Heart right ventricle (tissue), 16 donors: ENCODE measurements at regions not wholly inside any gene's neighbourhood (a gene's known extent, or its start where the extent isn't known, plus 50 kb on each side); places are given as distances from the start of the nearest gene placed in this dataset.

Source experiments
- ATAC-seq, 8 donors: fragments of 200-7000 bp; cut with Tn5 transposase; one replicate each; pipeline ENCODE4 v1.9.1; 2020; ENCODE audit warnings: mild to moderate bottlenecking in 8 of 8, moderate library complexity in 8 of 8, moderate number of reproducible peaks in 1 of 8
- DNase-seq, 2 donors: peaks; one replicate each; pipeline ENCODE4 v3.0.0-alpha.2; 2020
- H3K27ac ChIP-seq, 10 donors: fragments of 200-600 bp; sonication (generic) in 2 of 10; one replicate each; pipeline versions ENCODE4 v1.5.0 to v1.8.0; 2020 to 2022; ENCODE audit warnings: mild to moderate bottlenecking in 3 of 10
- H3K27me3 ChIP-seq, 7 donors: fragments of 200-600 bp; one replicate each; pipeline ENCODE4 v1.8.0; 2021 to 2022; ENCODE audit warnings: mild to moderate bottlenecking in 2 of 7
- H3K36me3 ChIP-seq, 9 donors: fragments of 200-600 bp; sonication (generic) in 1 of 9; one replicate each; pipeline versions ENCODE4 v1.5.0 to v1.8.0; 2020 to 2022; ENCODE audit warnings: mild to moderate bottlenecking in 2 of 9
- H3K4me1 ChIP-seq, 9 donors: fragments of 200-600 bp; sonication (generic) in 1 of 9; one replicate each; pipeline versions ENCODE4 v1.5.0 to v1.8.0; 2020 to 2022; ENCODE audit warnings: mild to moderate bottlenecking in 4 of 9
- H3K4me3 ChIP-seq, 10 donors: fragments of 200-600 bp; sonication (generic) in 2 of 10; one replicate each; pipeline versions ENCODE4 v1.5.0 to v1.8.0; 2020 to 2022; ENCODE audit warnings: mild to moderate bottlenecking in 7 of 10, moderate library complexity in 2 of 10
- H3K9me3 ChIP-seq, 11 donors: fragments of 200-600 bp in 10 of 11; sonication (generic) in 2 of 11; one replicate each; pipeline versions ENCODE4 v1.5.0 to v1.8.0; 2013 to 2022; ENCODE audit warnings: mild to moderate bottlenecking in 2 of 11, control low read depth in 1 of 11, moderate library complexity in 1 of 11
- CTCF ChIP-seq, 9 donors: fragments of 200-600 bp; sonication (generic) in 2 of 9; IDR thresholded peaks; one replicate each; pipeline versions ENCODE4 v1.5.0 to v1.8.0; 2021 to 2022; ENCODE audit warnings: antibody characterized with exemption in 9 of 9, mild to moderate bottlenecking in 5 of 9, moderate library complexity in 1 of 9
- WGBS, 2 donors: extraction: QIAGEN DNeasy Blood & Tissue Kit; methylation state at CpG; one replicate each; pipeline ENCODE4 v1.1.7; 2013; ENCODE audit warnings: inconsistent platforms in 1 of 2; 5-methylcytosine and 5-hydroxymethylcytosine counted together
- intact Hi-C, 10 donors: fragments of 100-400 bp; cut with DNase I; formaldehyde crosslinking; loops; one replicate each; pipeline versions ENCODE4 v1.11.1 to v1.14.2; 2022
- donor health status: Arrhythmogenic right ventricular cardiomyopathy.
- donor health status: ischemic (EF 13 %, LVEDD 7.1; RV severe dilation, severe dysfunction).
- donor health status: healthy with polysubstance abuse.
- donor health status: DM: no; HTN: yes; CAD: no.
- donor health status: DM: no; HTN: no; CAD: no.
- donor health status: ischemic (EF 25% LVEDD 6.9; RV normal size, moderate dysfunction).
- donor health status: ischemic (EF 25% LVEDD 5.7; RV mildly dilated, moderate dysfunction).
- donor health status: healthy.
- donor health status: DM: yes; HTN: yes; CAD: no.
- donor health status: Ischemic cardiomyopathy.
- donor health status: ischemic (EF 35%, LVEDD 5.7; RV mildly dilated, moderate dysfunction).
- donor health status: nonischemic (EF 11% LVEDD 7.7; RV severe dilation, severe dysfunction).
- donor health status: DM: yes; HTN: yes; CAD: no.
- donor health status: PGD.
- donor health status: ischemic (EF 29% LVEDD 5.4; RV normal size, mild dysfunction).
- donor health status: nonischemic (EF 23%, LVEDD 6.1; RV moderate dilation, normal function).

- H3K27me3 ChIP-seq, result peaks cover 0 to 7% (median 0%) of the 10 kb centered on the region in 7 donors
- WGBS, 2 donors, result 52 to 57% methylated on average over 6 of the region's 6 CpGs
- no peak overlapping the region for H3K27ac ChIP-seq
- no peak overlapping the region for H3K4me3 ChIP-seq
- no peaks in the 10 kb centered on the region for H3K9me3 ChIP-seq
- no peaks in the 10 kb centered on the region for H3K4me1 ChIP-seq
- no peak for ATAC-seq
- no peak for TF ChIP-seq CTCF (IDR thresholded peaks at IDR 0.05)
- no peaks in the 10 kb centered on the region for H3K36me3 ChIP-seq
- DNase-seq, result no peak
- intact Hi-C loops, result no loop called here
Observed at GRCh38 chr2:121132762-121133107, 152.3 kb downstream of the TFCP2L1 start.

- H3K27me3 ChIP-seq, result peaks cover 0 to 9% (median 0%) of the 10 kb centered on the region in 7 donors
- no peak overlapping the region for H3K4me3 ChIP-seq
- no peaks in the 10 kb centered on the region for H3K9me3 ChIP-seq
- DNase-seq (no peak), ATAC-seq (no peak)
- H3K4me1 ChIP-seq, result no peaks in the 10 kb centered on the region
- intact Hi-C loops, result no loop called here
- 88 to 89% methylated on average over 13 of the region's 13 CpGs for WGBS, 2 donors
- no peaks in the 10 kb centered on the region for H3K36me3 ChIP-seq
- no peak overlapping the region for H3K27ac ChIP-seq
- no peak for TF ChIP-seq CTCF (IDR thresholded peaks at IDR 0.05)
Observed at GRCh38 chr2:121133551-121134319, 151.3 kb downstream of the TFCP2L1 start.

GRCh38 chr2:121134728-121135127 is 150.3 kb downstream of the TFCP2L1 start:
- no peak overlapping the region for H3K27ac ChIP-seq
- ATAC-seq, result no peak
- H3K27me3 ChIP-seq, result peaks cover 0 to 9% (median 0%) of the 10 kb centered on the region in 7 donors
- no peak for TF ChIP-seq CTCF (IDR thresholded peaks at IDR 0.05)
- H3K4me3 ChIP-seq, result no peak overlapping the region
- 82 to 85% methylated on average over 8 of the region's 8 CpGs for WGBS, 2 donors
- peaks cover 0 to 2% (median 0%) of the 10 kb centered on the region in 11 donors for H3K9me3 ChIP-seq
- H3K4me1 ChIP-seq, result no peaks in the 10 kb centered on the region
- H3K36me3 ChIP-seq, result no peaks in the 10 kb centered on the region
- intact Hi-C loops, result no loop called here
- DNase-seq, result no peak

GRCh38 chr2:121135168-121135853 is 149.7 kb downstream of the TFCP2L1 start:
- no peak overlapping the region for H3K27ac ChIP-seq
- TF ChIP-seq CTCF (IDR thresholded peaks at IDR 0.05), result no peak
- intact Hi-C loops, result no loop called here
- WGBS, 2 donors, result 45 to 48% methylated on average over 2 of the region's 2 CpGs
- peaks cover 0 to 8% (median 0%) of the 10 kb centered on the region in 11 donors for H3K9me3 ChIP-seq
- no peaks in the 10 kb centered on the region for H3K36me3 ChIP-seq
- DNase-seq (no peak), ATAC-seq (no peak)
- peaks cover 0 to 9% (median 0%) of the 10 kb centered on the region in 7 donors for H3K27me3 ChIP-seq
- no peaks in the 10 kb centered on the region for H3K4me1 ChIP-seq
- H3K4me3 ChIP-seq, result no peak overlapping the region
